ENCODE measurements at regions not wholly inside any gene's neighbourhood (a gene's known extent, or its start where the extent isn't known, plus 50 kb on each side); places are given as distances from the start of the nearest gene placed in this dataset.

DNA sequence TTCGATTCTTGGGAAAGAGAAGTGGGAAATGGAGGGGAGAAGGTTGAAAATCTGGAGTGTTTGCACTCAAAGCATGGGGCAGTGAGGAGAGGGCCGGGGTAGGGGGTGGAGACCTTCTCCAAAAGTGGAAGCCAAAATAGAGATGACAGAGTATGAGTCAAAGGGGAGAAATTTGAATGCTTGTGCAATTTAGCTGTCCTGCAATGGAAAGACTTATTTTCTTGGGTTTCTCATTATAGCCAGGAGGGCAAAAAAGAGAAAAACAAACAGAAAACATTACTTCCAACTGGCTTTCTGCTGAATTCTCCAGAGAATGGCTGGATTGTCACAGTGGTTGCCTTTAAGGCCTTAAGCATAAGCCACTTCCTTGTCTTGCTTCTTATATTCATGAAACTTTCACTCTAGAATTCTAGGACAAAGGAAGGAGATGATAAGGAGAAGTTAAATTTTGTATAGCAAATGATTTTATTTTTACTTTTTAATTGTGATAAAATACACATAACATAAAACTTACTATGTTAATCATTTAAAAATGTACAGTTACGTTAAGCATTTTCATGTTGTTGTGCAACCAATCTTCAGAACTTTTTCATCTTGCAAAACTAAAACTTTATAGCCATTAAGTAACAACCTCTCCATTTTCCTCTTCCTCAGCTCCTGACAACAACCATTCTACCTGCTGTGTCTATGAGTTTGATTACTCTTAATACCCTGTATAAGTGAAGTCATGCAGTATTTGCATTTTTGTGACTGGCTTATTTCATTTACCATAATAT lies 100.2 kb downstream of the GPR85 start:
- Histone ChIP-seq H2AFZ (ENCODE audit: low read depth) (peak overlapping the region; percentile 59), H3K4me2 (peak overlapping the region; percentile 66), H3K79me2 (ENCODE audit: insufficient read depth) (no peaks in the 10 kb centered on the region; the same call in 1 of the 2 replicates), H3K4me3 (ENCODE audit: low read depth in 2 of 2, low read length in 1 of 2) (no peak overlapping the region; a peak in 1 of 4 replicates), H3K4me1 (ENCODE audit: control insufficient read depth in 1 of 2, insufficient read depth in 2 of 2, low read depth in 1 of 2, low read length in 1 of 2) (peaks cover 0 to 19% of the 10 kb centered on the region in 2 experiments; a peak in 2 of 4 replicates), H3K27ac (ENCODE audit: low read depth in 2 of 2, low read length in 1 of 2) (peak overlapping the region; percentile 79 to 82; a peak in 3 of 4 replicates), H3K27me3 (ENCODE audit: insufficient read depth) (no peaks in the 10 kb centered on the region), H3K9me2 (no peaks in the 10 kb centered on the region), H3F3A (replicated peaks; ENCODE audit: insufficient read depth) (peaks cover 30% of the 10 kb centered on the region), H3K9ac (peak overlapping the region; percentile 38; the same call in 1 of the 2 replicates), H3K36me3 (replicated peaks in 1 of 2; ENCODE audit: control insufficient read depth in 1 of 2, insufficient read depth in 2 of 2, low read length in 1 of 2) (no peaks in the 10 kb centered on the region), H3K9me3 (no peaks in the 10 kb centered on the region), H4K20me1 (ENCODE audit: insufficient read depth) (no peaks in the 10 kb centered on the region)
- TF ChIP-seq PBX3 (IDR thresholded peaks at IDR 0.05) (peak; percentile 36), EP300 (IDR thresholded peaks at IDR 0.05; ENCODE audit: borderline replicate concordance in 1 of 2, low read depth in 1 of 2, low read length in 1 of 2) (no peak), FOXM1 (IDR thresholded peaks at IDR 0.05; ENCODE audit: low read depth) (no peak), MEF2A (IDR thresholded peaks at IDR 0.05; ENCODE audit: borderline replicate concordance, low read depth) (peak; percentile 45; the same call in 1 of the 2 replicates), TEAD4 (IDR thresholded peaks at IDR 0.05; ENCODE audit: borderline replicate concordance, insufficient read depth) (no peak), JUND (IDR thresholded peaks at IDR 0.05) (peak; percentile 44), FOSL2 (IDR thresholded peaks at IDR 0.05; ENCODE audit: borderline replicate concordance, low read depth) (peak; percentile 36; the same call in 1 of the 2 replicates)
- CTCF ChIA-PET: interaction anchor here (0.9 to 1.2 kb wide), 3 partner anchors 10 to 26 kb away, joined by 3 read pairs; no protein-coding TSS in a partner anchor
- no peak for DNase-seq
- POLR2A ChIA-PET: no interaction called here
- WGBS (ENCODE audit: low lambda C conversion rate): 36% methylated on average over 3 of the region's 3 CpGs

GRCh38 chr7:112985377-112985987 lies 101.1 kb downstream of the GPR85 start:
- Histone ChIP-seq H3K9me3 (no peaks in the 10 kb centered on the region), H3K9ac (peak overlapping the region; percentile 38; the same call in 1 of the 2 replicates), H3K4me2 (peak overlapping the region; percentile 66), H3K4me3 (ENCODE audit: low read depth in 2 of 2, low read length in 1 of 2) (peak overlapping the region; percentile 0 to 15; a peak in 3 of 4 replicates), H3K9me2 (no peaks in the 10 kb centered on the region), H3K79me2 (ENCODE audit: insufficient read depth) (no peaks in the 10 kb centered on the region; the same call in 1 of the 2 replicates), H3K27ac (ENCODE audit: low read depth in 2 of 2, low read length in 1 of 2) (peak overlapping the region; percentile 79 to 82; a peak in 3 of 4 replicates), H4K20me1 (ENCODE audit: insufficient read depth) (no peaks in the 10 kb centered on the region), H3K27me3 (ENCODE audit: insufficient read depth) (no peaks in the 10 kb centered on the region), H2AFZ (ENCODE audit: low read depth) (peak overlapping the region; percentile 59), H3F3A (replicated peaks; ENCODE audit: insufficient read depth) (peaks cover 30% of the 10 kb centered on the region), H3K36me3 (replicated peaks in 1 of 2; ENCODE audit: control insufficient read depth in 1 of 2, insufficient read depth in 2 of 2, low read length in 1 of 2) (no peaks in the 10 kb centered on the region), H3K4me1 (ENCODE audit: control insufficient read depth in 1 of 2, insufficient read depth in 2 of 2, low read depth in 1 of 2, low read length in 1 of 2) (peaks cover 0 to 19% of the 10 kb centered on the region in 2 experiments; a peak in 2 of 4 replicates)
- ChIA-PET POLR2A (no interaction called here), CTCF (interaction anchor here (1.1 to 1.2 kb wide), 2 partner anchors 11 to 13 kb away, joined by 3 read pairs; no protein-coding TSS in a partner anchor)
- TF ChIP-seq EP300 (IDR thresholded peaks at IDR 0.05; ENCODE audit: borderline replicate concordance in 1 of 2, low read depth in 1 of 2, low read length in 1 of 2): peak in 1 of 2 experiments; percentile 26; a peak in 1 of 4 replicates
- TF ChIP-seq EZH2phosphoT487 (IDR thresholded peaks at IDR 0.05; ENCODE audit: borderline replicate concordance, low read depth): no peak
- no peak for TF ChIP-seq ELF1 (IDR thresholded peaks at IDR 0.05)
- peak; percentile 46 for TF ChIP-seq JUND (IDR thresholded peaks at IDR 0.05)
- no peak for TF ChIP-seq GATA2 (CRISPR knock-in tag; IDR thresholded peaks at IDR 0.05)
- peak; percentile 59 for TF ChIP-seq NFIC (IDR thresholded peaks at IDR 0.05; ENCODE audit: borderline replicate concordance)
- TF ChIP-seq CTCF (IDR thresholded peaks at IDR 0.05): no peak
- peak; percentile 70 for TF ChIP-seq TCF12 (IDR thresholded peaks at IDR 0.05)
- TF ChIP-seq TEAD4 (IDR thresholded peaks at IDR 0.05; ENCODE audit: borderline replicate concordance, insufficient read depth): no peak; the same call in 1 of the 2 replicates
- TF ChIP-seq MEF2A (IDR thresholded peaks at IDR 0.05; ENCODE audit: borderline replicate concordance, low read depth): 0 out of 2 replicates have a peak, but pooled peaks have one; percentile 51
- TF ChIP-seq RAD21 (IDR thresholded peaks at IDR 0.05; ENCODE audit: low read length): no peak
- peak; percentile 58; the same call in 1 of the 2 replicates for TF ChIP-seq PBX3 (IDR thresholded peaks at IDR 0.05)
- TF ChIP-seq USF1 (IDR thresholded peaks at IDR 0.05; ENCODE audit: borderline replicate concordance, low read depth): no peak
- TF ChIP-seq FOSL2 (IDR thresholded peaks at IDR 0.05; ENCODE audit: borderline replicate concordance, low read depth): peak; percentile 60; the same call in 1 of the 2 replicates
- 24% methylated on average over 9 of the region's 9 CpGs for WGBS (ENCODE audit: low lambda C conversion rate)
- DNase-seq: no peak

Data from SK-N-SH (cell line).